ENCODE measurements at regions not wholly inside any gene's neighbourhood (a gene's known extent, or its start where the extent isn't known, plus 50 kb on each side); places are given as distances from the start of the nearest gene placed in this dataset.
"Not testable (repeated sequence)": the region's sequence is repeated elsewhere in the genome, so short reads cannot be mapped to it uniquely, and the experiment has no call there.

DNA sequence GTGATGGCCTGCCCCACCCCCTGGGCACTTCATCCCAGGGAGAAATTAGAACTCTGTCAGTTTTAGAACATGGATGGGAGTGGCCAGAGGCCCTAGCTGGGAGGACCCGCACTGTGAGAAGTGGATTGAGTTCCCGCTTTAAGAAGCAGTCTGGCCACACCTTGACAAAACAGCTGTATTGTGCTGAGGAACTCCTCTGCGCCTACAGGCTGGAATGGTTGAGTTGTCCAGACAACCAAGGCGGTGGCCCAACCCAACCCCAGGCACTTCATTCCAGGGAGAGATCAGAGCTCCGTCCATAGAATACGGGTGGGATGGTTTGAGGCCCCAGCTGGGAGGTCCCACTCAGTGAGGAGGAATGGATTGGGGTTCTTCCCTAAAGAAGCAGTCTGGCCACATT is 196.0 kb downstream of the TMEM26 start:
- Histone ChIP-seq H3K4ac (ENCODE audit: low read depth, low read length) (no peak overlapping the region), H3K4me2 (ENCODE audit: low read length) (no peak overlapping the region), H2BK12ac (ENCODE audit: low read length) (no peak overlapping the region), H3K4me1 (ENCODE audit: control insufficient read depth in 1 of 2, insufficient read depth in 2 of 2, low read length in 2 of 2) (no peaks in the 10 kb centered on the region), H3K9me3 (ENCODE audit: insufficient read depth, low read depth, low read length) (peaks cover 4% of the 10 kb centered on the region), H3K18ac (ENCODE audit: low read length) (no peak overlapping the region), H3K36me3 (ENCODE audit: control insufficient read depth in 1 of 2, insufficient read depth in 2 of 2, low read length in 2 of 2) (no peaks in the 10 kb centered on the region), H3K27ac (ENCODE audit: low read depth, low read length) (no peak overlapping the region), H4K91ac (ENCODE audit: low read depth, low read length) (no peak overlapping the region), H2AFZ (ENCODE audit: insufficient read depth, low read length, poor library complexity) (no peak overlapping the region), H2BK120ac (ENCODE audit: insufficient read depth, low read length, poor library complexity) (no peak overlapping the region), H3K4me3 (ENCODE audit: low read depth, low read length) (no peak overlapping the region), H3K14ac (ENCODE audit: low read length) (no peak overlapping the region), H4K12ac (ENCODE audit: low read depth, low read length) (no peak overlapping the region), H3K23ac (ENCODE audit: low read length) (no peak overlapping the region), H2BK5ac (ENCODE audit: low read depth, low read length, poor library complexity) (no peak overlapping the region), H3K79me1 (ENCODE audit: low read length) (no peaks in the 10 kb centered on the region), H3K27me3 (ENCODE audit: insufficient read depth, low read length) (no peaks in the 10 kb centered on the region), H4K8ac (ENCODE audit: low read depth, low read length) (no peak overlapping the region), H3K9ac (ENCODE audit: low read length) (no peak overlapping the region), H2AK5ac (ENCODE audit: low read length) (no peak overlapping the region), H3K79me2 (ENCODE audit: control insufficient read depth, insufficient read depth, low read length, poor library complexity) (no peaks in the 10 kb centered on the region)
- no CpG with 5 or more reads among the region's 6 CpGs for WGBS (ENCODE audit: extremely low coverage, insufficient coverage, insufficient read length)
- no peak for DNase-seq

DNA sequence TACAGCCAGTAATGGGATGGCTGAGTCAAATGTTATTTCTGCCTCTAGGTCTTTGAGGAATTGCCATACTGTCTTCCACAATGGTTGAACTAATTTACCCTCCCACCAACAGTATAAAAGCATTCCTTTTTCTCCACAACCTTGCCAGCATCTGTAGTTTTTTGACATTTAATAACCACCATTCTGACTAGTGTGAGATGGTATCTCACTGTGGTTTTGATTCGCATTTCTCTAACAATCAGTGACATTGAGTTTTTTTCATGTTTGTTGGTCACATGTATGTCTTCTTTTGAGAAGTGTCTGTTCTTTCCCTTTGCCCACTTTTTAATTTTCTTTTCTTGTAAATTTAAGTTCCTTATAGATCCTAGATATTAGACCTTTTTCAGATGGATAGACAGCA is 200.9 kb downstream of the TMEM26 start:
- not testable (repeated sequence) for H2BK12ac ChIP-seq (ENCODE audit: low read length); DNase-seq; H3K4me2 ChIP-seq (ENCODE audit: low read length); H3K79me2 ChIP-seq (ENCODE audit: control insufficient read depth, insufficient read depth, low read length, poor library complexity); H3K27ac ChIP-seq (ENCODE audit: low read depth, low read length); H2BK5ac ChIP-seq (ENCODE audit: low read depth, low read length, poor library complexity); H3K18ac ChIP-seq (ENCODE audit: low read length); H3K9me3 ChIP-seq (ENCODE audit: insufficient read depth, low read depth, low read length); H2BK120ac ChIP-seq (ENCODE audit: insufficient read depth, low read length, poor library complexity); H3K4me1 ChIP-seq (ENCODE audit: control insufficient read depth in 1 of 2, insufficient read depth in 2 of 2, low read length in 2 of 2); H3K9ac ChIP-seq (ENCODE audit: low read length); H3K14ac ChIP-seq (ENCODE audit: low read length); H3K36me3 ChIP-seq (ENCODE audit: control insufficient read depth in 1 of 2, insufficient read depth in 2 of 2, low read length in 2 of 2); H3K4me3 ChIP-seq (ENCODE audit: low read depth, low read length); H3K4ac ChIP-seq (ENCODE audit: low read depth, low read length); H2AK5ac ChIP-seq (ENCODE audit: low read length); H3K23ac ChIP-seq (ENCODE audit: low read length); H4K91ac ChIP-seq (ENCODE audit: low read depth, low read length); H3K79me1 ChIP-seq (ENCODE audit: low read length); H3K27me3 ChIP-seq (ENCODE audit: insufficient read depth, low read length); H4K8ac ChIP-seq (ENCODE audit: low read depth, low read length); H2AFZ ChIP-seq (ENCODE audit: insufficient read depth, low read length, poor library complexity); H4K12ac ChIP-seq (ENCODE audit: low read depth, low read length)
- no CpG with 5 or more reads among the region's 1 CpG for WGBS (ENCODE audit: extremely low coverage, insufficient coverage, insufficient read length)

- Histone ChIP-seq H3K23ac (ENCODE audit: low read length) (no peak overlapping the region), H3K4ac (ENCODE audit: low read depth, low read length) (no peak overlapping the region), H2AK5ac (ENCODE audit: low read length) (no peak overlapping the region), H3K9ac (ENCODE audit: low read length) (no peak overlapping the region), H3K18ac (ENCODE audit: low read length) (no peak overlapping the region), H3K36me3 (ENCODE audit: control insufficient read depth in 1 of 2, insufficient read depth in 2 of 2, low read length in 2 of 2) (no peaks in the 10 kb centered on the region), H3K27me3 (ENCODE audit: insufficient read depth, low read length) (no peaks in the 10 kb centered on the region), H3K14ac (ENCODE audit: low read length) (no peak overlapping the region), H4K91ac (ENCODE audit: low read depth, low read length) (no peak overlapping the region), H2BK5ac (ENCODE audit: low read depth, low read length, poor library complexity) (no peak overlapping the region), H3K4me2 (ENCODE audit: low read length) (no peak overlapping the region), H2BK120ac (ENCODE audit: insufficient read depth, low read length, poor library complexity) (no peak overlapping the region), H2AFZ (ENCODE audit: insufficient read depth, low read length, poor library complexity) (no peak overlapping the region), H3K9me3 (ENCODE audit: insufficient read depth, low read depth, low read length) (no peaks in the 10 kb centered on the region), H3K27ac (ENCODE audit: low read depth, low read length) (no peak overlapping the region), H3K4me3 (ENCODE audit: low read depth, low read length) (no peak overlapping the region), H3K79me2 (ENCODE audit: control insufficient read depth, insufficient read depth, low read length, poor library complexity) (no peaks in the 10 kb centered on the region), H4K12ac (ENCODE audit: low read depth, low read length) (no peak overlapping the region), H3K79me1 (ENCODE audit: low read length) (no peaks in the 10 kb centered on the region), H3K4me1 (ENCODE audit: control insufficient read depth in 1 of 2, insufficient read depth in 2 of 2, low read length in 2 of 2) (no peaks in the 10 kb centered on the region), H4K8ac (ENCODE audit: low read depth, low read length) (no peak overlapping the region), H2BK12ac (ENCODE audit: low read length) (no peak overlapping the region)
- DNase-seq: no peak
- WGBS (ENCODE audit: extremely low coverage, insufficient coverage, insufficient read length): no CpG with 5 or more reads among the region's 1 CpG
Measured at GRCh38 chr10:61251089-61251488, 202.1 kb downstream of the TMEM26 start.

DNA sequence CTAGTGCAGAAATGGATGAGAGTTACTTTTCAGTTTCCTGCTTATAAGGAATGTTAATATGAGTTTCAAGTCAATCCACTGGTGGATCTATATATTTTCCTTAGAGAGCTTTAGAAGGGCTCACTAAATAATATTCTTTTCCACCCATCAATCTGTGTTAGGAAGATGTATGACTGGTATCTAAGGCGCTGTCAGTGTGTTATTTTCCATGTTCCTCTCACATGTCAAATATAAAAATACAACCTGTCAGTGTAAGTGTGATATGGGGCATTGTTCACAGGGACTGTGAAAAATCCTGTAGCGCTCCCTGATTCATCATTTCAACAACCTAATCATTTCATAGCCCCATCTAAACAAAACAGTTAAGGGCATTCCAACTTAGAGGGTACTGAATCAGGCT is 203.1 kb downstream of the TMEM26 start:
- Histone ChIP-seq H2BK5ac (ENCODE audit: low read depth, low read length, poor library complexity) (no peak overlapping the region), H3K14ac (ENCODE audit: low read length) (no peak overlapping the region)
- no CpG with 5 or more reads among the region's 2 CpGs for WGBS (ENCODE audit: extremely low coverage, insufficient coverage, insufficient read length)

GRCh38 chr10:61248013-61248412 is 205.2 kb downstream of the TMEM26 start:
- no peak overlapping the region for H3K4me3 ChIP-seq (ENCODE audit: low read depth, low read length)

More for the DNA sequence above, 203.1 kb downstream of the TMEM26 start:
- Histone ChIP-seq H3K79me2 (ENCODE audit: control insufficient read depth, insufficient read depth, low read length, poor library complexity) (no peaks in the 10 kb centered on the region), H3K4me3 (ENCODE audit: low read depth, low read length) (no peak overlapping the region), H3K36me3 (ENCODE audit: control insufficient read depth in 1 of 2, insufficient read depth in 2 of 2, low read length in 2 of 2) (no peaks in the 10 kb centered on the region), H3K9me3 (ENCODE audit: insufficient read depth, low read depth, low read length) (no peaks in the 10 kb centered on the region), H2BK120ac (ENCODE audit: insufficient read depth, low read length, poor library complexity) (no peak overlapping the region), H3K27ac (ENCODE audit: low read depth, low read length) (no peak overlapping the region), H3K79me1 (ENCODE audit: low read length) (no peaks in the 10 kb centered on the region), H4K12ac (ENCODE audit: low read depth, low read length) (no peak overlapping the region), H2AFZ (ENCODE audit: insufficient read depth, low read length, poor library complexity) (no peak overlapping the region), H3K4me2 (ENCODE audit: low read length) (no peak overlapping the region), H4K91ac (ENCODE audit: low read depth, low read length) (no peak overlapping the region), H2AK5ac (ENCODE audit: low read length) (no peak overlapping the region), H3K18ac (ENCODE audit: low read length) (no peak overlapping the region), H3K9ac (ENCODE audit: low read length) (no peak overlapping the region), H4K8ac (ENCODE audit: low read depth, low read length) (no peak overlapping the region), H3K4me1 (ENCODE audit: control insufficient read depth in 1 of 2, insufficient read depth in 2 of 2, low read length in 2 of 2) (no peaks in the 10 kb centered on the region), H3K27me3 (ENCODE audit: insufficient read depth, low read length) (no peaks in the 10 kb centered on the region), H3K4ac (ENCODE audit: low read depth, low read length) (no peak overlapping the region), H2BK12ac (ENCODE audit: low read length) (no peak overlapping the region), H3K23ac (ENCODE audit: low read length) (no peak overlapping the region)
- no peak for DNase-seq

More at GRCh38 chr10:61248013-61248412, 205.2 kb downstream of the TMEM26 start:
- Histone ChIP-seq H2BK120ac (ENCODE audit: insufficient read depth, low read length, poor library complexity) (no peak overlapping the region), H3K79me2 (ENCODE audit: control insufficient read depth, insufficient read depth, low read length, poor library complexity) (no peaks in the 10 kb centered on the region), H3K4me2 (ENCODE audit: low read length) (no peak overlapping the region), H3K23ac (ENCODE audit: low read length) (no peak overlapping the region), H3K4me1 (ENCODE audit: control insufficient read depth in 1 of 2, insufficient read depth in 2 of 2, low read length in 2 of 2) (no peaks in the 10 kb centered on the region), H2AK5ac (ENCODE audit: low read length) (no peak overlapping the region), H3K14ac (ENCODE audit: low read length) (no peak overlapping the region), H3K18ac (ENCODE audit: low read length) (no peak overlapping the region), H3K27me3 (ENCODE audit: insufficient read depth, low read length) (no peaks in the 10 kb centered on the region), H3K27ac (ENCODE audit: low read depth, low read length) (no peak overlapping the region), H2BK12ac (ENCODE audit: low read length) (no peak overlapping the region), H2BK5ac (ENCODE audit: low read depth, low read length, poor library complexity) (no peak overlapping the region), H3K9ac (ENCODE audit: low read length) (no peak overlapping the region), H4K12ac (ENCODE audit: low read depth, low read length) (no peak overlapping the region), H3K36me3 (ENCODE audit: control insufficient read depth in 1 of 2, insufficient read depth in 2 of 2, low read length in 2 of 2) (no peaks in the 10 kb centered on the region), H4K8ac (ENCODE audit: low read depth, low read length) (no peak overlapping the region), H2AFZ (ENCODE audit: insufficient read depth, low read length, poor library complexity) (no peak overlapping the region), H3K79me1 (ENCODE audit: low read length) (no peaks in the 10 kb centered on the region), H4K91ac (ENCODE audit: low read depth, low read length) (no peak overlapping the region), H3K9me3 (ENCODE audit: insufficient read depth, low read depth, low read length) (no peaks in the 10 kb centered on the region), H3K4ac (ENCODE audit: low read depth, low read length) (no peak overlapping the region)
- no peak for DNase-seq

Data from trophoblast cell (in vitro differentiated cells and primary cell).